HT-29 (cell line): ENCODE measurements at regions not wholly inside any gene's neighbourhood (a gene's known extent, or its start where the extent isn't known, plus 50 kb on each side); places are given as distances from the start of the nearest gene placed in this dataset.

Experiments used
- DNase-seq: peaks from one replicate; pipeline ENCODE4 v3.0.0-alpha.2; 2015; ENCODE audit warnings: low spot score

DNA sequence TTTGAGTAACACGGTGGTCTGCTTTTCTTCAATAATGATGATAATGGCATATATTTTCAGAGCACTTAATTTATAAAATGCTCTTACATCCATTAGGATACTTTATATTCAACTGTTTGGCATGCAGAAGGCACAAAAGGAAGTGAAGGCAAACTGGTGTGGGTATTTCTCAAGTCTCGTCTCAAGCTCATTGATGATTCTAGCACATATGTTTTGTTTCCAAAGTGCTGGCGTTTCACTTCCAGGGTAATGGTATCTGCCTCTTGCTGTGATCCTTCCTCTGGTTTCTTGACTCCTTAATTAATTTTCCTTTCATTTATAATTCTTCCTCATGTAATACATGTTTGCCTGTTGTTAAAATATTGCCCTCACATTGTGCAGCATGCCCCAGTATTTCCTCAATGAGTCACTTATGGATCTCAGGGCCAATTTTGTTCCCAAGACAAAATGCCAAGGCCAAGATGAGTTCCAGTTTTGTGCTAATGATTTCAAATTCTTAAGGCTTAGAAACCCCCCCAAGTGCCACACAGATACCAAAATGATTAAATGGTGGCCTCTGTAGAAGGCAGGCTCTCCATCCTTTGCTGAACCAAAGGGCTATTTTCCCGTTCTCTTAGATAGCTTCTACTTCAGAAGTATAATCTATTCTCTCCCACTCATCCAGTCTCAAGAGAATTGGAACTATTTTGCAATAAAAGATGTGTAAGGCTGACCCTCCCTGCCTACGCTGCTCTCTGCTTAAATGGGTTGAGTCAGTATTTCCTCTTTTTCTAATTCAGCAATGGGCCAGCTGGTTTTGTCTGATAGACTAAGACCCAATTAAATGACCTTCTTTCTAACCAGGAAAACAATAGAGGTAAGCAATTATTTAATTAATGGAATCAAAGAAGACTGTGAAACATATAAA is 171.2 kb downstream of the ZNF365 start:
- DNase-seq = no peak

DNA sequence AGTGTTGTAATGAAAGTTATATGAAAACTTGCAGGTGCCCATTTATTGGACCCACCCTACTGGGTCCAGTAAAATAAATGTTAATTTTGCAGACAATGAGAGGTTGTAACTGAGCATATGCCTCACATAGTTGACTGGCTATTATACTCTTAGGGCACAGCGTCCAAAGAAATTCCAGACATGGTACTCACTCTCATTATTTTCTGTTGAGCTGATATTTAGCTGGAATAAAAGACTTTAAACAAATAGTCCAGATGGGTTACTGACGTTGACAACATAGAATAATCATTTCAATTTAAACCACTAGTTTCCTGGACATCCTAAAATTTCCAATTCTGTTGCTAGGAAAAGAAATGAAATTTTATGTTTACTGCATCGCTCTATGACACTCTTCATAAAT is 174.5 kb downstream of the ZNF365 start:
- no peak for DNase-seq

DNA sequence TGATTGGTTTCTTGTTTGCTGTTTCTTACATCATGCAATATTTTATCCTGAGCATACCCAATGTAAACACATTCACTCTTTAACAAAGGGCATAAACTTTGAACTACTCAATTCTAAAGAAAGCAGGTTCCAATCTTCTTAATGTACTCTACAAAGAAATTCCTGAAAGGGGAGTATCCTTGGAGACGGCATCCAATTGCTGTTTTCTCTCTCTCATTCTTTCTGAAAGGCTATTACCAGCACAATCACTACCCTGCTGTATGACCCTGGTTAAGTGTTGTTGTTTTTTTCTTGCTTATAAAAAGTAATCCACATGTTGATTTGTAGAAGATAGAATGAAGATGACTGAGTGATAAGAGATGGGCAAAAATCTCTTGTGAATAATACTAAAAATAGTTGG is 176.0 kb downstream of the ZNF365 start:
- DNase-seq = no peak

DNA sequence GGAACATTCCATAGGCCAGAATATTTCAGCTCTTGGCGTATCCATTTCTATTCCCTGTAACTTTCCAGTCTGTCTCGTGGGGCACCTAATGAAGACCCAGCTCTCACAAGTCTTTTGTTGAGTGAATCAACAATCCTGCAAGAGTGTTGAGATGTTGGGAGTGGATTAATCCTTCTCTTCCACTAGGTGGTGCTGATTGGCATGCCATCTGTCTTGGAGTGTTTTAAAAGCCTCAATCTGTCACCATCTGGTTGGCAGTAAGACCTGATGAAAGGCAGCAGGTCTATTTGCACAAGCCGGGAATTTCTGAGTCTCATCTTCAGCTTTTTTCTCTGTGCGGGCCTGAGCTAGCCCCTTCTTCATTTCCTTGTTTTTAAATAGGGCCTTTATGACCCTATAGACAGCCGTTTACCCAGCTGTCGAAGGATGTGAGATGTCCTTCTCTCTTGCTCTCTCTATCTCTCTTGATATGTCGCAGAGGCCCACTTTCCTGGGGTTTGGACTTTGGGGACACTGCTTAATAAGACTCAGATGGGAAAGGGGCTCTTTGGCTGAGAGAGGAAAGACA is 180.5 kb downstream of the ZNF365 start:
- DNase-seq = peak; percentile 38

DNA sequence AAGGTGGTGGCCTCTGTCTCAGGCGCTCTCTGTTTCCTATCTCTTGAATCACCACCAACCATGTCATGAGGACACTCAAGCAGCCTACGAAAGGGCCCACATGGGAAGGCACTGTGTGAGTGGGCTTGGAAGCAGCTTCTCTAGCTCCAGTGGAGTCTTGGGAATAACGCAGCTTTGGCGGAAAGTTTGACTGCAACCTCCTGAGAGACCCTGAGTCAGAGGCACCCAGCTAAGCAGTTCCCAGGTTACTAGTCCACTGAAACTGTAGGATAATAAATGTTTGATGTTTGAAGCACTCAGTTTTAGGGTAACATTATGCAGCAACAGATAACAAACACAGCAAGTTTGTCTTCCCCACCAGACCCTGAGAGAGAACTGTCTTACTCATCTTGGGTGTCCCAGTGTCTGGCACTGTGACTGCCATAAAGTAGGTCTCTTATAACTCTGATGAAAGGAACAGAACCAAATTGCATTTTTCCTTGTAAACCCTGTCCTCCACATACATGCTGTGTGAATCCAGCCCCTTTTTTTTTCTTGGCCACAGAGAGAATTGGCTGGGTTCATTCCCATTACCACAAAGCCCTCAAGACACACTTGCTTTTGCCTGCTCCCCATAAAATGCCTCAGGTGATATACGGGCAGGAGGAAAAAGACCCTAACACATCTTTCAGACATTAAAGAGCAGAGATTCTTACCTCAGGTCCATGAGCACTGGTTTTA is 185.5 kb downstream of the ZNF365 start:
- DNase-seq = no peak

DNA sequence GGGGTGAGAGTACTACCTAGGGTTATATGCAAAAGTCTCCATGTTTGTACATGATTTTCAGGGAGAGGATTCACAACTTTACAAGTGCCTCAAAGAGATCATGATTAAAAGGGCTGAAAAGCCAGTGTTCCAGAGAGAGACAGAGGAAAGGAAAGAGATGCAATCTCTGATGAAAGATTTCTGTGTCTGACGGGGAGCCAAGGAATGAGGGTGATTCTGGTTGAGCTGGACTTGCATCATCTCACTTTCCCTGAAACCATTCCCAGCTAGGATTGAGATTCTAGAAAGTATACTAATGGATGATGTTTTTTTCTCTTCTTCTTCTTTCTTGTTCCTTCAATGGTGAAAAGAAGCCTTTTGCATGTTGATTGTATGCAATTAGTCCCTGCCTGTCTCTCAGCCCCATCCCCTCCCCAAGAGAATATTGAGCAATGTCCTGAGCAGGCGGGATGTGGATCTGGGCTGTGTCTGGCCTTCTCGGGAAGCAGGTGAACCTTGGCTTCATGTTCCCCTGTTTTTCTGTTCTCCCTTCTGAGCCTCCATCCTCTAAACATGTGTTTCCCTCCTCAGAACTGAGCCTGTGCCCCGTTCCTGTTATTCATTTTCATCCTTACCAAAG is 186.1 kb downstream of the ZNF365 start:
- DNase-seq = no peak

DNA sequence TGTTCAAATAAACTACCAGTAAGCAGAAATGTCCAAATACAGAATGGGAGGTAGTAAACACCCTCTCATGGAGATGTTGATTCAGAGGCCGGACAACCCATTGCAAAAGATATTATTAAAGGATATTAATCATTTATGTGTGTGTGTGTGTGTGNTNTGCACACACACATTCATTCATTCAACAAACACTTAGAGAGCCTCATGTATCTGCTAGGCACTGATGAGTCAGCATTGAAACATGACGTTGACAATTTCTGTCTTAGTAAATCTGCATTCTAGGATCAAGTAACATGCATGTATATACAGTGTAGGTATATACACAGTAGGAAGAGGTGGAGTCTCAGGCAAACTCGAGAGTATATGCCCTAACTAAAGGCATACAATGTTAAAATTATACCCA is 187.0 kb downstream of the ZNF365 start:
- no peak for DNase-seq

DNA sequence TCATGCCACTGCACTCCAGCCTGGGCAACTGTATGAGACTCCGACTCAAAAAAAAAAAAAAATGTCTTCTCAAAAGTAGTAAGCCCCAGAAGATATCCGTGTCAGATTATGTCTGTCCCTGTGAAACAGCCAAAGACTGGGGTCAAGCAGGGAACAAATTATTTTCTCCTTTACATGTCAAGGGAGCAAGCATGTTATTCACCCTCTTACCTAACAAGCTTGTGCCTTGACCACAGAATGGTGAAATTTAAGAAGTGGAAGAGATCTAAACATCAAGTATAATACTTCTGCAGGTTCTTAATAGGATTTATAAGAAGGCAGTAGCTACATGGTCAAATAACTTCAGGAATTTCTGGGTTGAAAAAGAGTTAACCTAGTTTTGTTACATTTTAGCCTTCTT is 187.9 kb downstream of the ZNF365 start:
- DNase-seq = no peak

DNA sequence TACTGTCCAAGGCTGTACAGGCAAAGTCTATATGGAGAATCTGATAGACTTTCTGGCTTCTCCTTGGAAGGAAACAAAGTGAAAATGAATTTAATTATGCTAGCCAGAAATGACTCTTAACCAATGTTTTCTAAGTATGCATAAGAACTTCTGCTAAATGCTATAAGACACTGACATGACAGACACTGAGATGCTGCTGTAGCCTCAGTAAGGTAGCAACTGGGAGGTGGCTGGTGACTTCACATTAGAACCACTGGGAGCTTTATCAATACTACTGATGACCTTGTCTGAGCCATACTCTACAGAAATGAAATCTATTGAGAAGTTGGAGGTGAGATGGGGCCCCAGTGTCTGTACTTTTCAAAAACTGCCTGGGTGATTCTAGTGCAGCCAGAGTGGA is 188.6 kb downstream of the ZNF365 start:
- DNase-seq = no peak

DNA sequence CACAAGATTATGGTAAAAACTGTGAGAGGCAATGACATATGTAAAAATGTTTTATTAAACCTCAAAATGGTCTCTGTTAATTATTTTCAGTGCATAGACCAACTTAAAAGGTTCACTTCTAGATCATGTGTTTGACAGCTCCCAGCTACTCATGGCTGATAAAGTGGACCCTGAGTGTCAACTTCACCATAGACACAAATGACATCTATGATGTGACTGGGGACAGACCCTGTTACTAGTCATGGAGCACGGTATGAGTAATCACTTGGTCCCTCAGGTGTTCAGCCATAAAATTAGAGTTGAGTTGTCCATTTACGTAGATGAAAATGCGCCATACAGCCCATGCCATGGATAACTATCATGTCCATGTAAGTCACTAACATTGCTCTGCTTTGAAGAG is 199.8 kb downstream of the ZNF365 start:
- no peak for DNase-seq

DNA sequence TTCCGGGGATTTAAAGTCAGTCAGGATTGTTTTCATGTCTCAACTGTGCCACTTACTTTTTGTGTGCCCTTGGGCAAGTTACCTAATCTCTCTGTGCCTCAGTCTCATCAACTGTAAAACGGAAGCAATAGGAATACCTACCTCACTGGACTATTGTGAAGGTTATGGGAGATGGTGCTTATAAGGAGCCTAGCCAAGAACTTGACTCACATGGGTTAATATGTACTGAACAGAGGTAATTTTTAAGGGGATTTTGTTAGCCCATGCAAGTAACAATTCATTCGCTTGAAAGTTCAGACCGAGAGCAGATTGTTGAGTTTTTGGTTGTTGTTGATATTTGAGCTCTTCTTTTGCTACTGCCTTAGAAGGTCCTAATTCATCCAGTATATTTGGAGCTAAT is 202.9 kb downstream of the ZNF365 start:
- DNase-seq = no peak

DNA sequence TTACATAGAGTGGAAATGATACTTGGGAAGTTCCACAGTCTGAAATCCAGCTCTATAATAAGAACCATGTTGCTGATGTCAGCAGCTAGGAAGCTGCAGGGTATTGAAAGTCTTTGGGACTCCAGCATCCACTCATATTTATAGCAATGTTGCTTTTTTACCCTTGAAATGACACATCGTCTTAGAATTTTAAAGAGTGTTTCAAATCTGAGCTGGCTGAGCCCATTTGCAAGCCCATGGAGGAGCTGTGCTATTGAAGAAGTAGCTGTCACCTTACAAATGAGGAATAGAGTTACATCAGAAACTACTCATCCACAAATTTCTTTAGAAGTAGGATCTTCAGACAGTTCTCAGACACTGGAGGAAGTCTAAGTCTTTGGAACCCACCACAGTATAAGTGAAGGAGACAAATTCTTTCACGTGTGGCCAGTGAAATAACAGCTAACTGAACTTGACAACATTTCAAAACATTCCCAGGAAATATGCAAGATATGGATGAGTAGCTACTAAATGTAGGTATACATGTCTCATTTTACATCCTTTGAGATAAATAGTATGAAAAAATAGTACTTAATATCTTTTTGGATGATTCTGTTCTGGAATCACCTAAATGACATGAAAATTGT is 203.6 kb downstream of the ZNF365 start:
- no peak for DNase-seq

DNA sequence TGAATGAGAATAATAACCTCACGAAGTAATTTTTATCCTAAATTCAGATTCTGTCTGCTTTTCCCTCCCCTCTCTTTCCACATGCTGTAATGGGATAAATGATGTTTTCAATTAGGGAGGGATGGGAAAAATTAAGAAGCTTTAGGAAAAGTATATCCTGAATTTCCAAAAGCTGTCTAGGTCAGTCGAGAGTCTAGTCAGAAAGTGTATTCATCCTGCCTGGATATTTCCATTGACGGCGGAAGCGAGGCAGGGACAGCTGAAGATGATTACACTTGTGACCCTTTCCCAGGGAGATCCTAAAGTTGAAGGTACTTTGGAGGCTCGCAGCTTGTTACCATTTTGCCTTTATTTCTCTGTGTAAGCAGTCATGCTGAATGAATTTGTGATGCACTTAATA is 204.1 kb downstream of the ZNF365 start:
- DNase-seq = no peak

DNA sequence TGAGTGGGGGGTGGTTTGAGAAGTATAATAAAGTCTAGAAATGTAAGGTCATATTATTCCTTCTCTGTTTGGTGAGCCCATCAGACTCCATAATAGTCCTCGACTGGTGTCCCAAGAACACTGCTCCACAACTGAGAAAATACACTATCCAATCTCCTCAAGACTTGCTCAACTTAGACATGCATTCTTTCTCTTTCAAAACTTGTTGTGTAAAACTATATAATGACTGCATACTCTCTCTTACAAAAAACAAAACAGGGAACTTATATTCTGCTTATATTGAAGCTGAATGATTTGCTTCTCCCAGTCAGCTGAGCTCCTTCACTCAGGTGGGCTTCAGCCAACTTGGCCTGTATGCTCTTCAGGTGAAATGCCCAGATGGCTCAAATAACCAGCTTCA is 204.7 kb downstream of the ZNF365 start:
- no peak for DNase-seq

DNA sequence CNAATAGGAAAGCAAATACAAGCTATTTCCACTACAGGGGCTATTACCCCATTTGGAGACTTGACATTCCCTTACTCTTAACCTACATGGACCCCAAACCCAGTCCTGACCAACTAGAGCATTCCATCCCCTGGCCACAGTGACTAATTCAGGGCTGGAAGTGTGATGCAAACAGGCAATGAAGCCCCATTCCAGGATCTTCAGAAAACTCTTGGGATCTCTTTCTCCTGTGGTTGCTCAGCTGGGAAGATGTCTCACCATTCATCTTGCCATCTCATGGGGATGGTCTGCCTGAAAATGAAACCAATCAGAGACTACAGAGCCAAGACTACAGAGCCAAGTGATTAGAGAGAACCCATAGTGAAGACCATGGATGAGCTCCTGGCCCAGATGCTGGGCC is 206.2 kb downstream of the ZNF365 start:
- no peak for DNase-seq

DNA sequence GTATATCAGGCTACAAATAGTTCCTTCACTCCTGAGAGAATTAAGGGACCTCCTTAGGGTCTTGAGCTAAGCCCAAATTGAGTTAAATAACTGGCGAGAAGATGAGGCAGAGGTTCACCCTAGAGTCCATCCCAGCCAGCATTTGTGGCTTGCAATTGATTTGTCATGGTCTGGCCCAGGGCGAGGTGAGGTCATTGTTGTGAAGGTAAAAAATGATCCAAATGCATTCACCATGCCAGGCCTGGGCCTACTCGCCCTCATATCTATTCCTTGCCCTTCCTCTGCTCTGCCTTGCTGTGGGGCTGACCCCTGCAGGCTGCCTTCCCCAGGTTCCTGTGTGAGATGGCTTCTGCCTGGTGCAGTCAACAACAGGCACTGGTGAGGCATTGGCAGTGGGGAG is 207.2 kb downstream of the ZNF365 start:
- no peak for DNase-seq

DNA sequence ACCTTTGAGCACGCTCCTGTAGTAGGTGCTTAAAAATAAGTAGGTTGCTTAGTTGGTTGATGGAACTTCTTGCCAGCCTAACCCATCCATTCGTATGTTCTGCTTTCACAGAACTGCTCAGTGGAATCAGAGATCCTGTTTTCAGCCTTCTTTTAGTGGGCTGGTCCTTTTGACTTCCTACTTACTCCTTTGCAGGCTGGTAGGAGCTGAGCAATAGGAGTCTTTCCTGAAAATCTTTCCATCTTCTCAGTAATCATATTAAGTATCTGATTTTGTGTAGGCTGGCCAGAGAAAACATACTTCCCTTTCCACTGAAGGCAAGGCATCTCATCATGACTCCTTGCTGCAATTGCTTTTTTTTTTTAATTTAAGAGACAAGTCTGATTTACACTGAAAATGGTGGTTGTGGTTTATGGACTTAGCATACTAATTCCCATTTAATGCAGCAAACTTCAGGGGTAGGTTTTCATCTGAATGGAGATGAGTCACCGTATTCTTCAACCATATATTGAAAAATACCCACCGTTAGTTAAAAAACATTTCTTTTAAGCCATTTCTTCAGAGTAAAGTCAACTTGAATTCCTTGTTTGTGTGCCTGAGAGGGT is 208.0 kb downstream of the ZNF365 start:
- no peak for DNase-seq

DNA sequence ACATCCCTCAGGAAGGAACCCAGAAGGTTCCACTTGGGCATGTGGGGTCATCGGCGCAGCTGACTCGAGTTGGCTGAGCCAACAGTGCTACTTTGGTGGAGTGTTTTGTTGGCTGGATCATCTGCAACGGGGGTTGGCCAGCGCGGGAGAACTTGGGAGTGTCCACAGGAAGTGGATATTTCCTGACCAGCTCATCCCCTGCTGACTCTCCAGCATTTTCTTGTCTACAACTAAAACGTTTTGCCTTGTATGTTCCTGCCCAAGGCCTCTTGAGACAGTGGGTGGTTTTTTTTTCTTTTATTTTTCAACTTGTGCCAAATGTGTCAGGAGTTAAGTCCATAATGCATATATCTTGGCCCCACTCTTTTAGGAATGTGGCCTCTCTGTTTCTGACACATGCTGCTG is 208.6 kb downstream of the ZNF365 start:
- DNase-seq = no peak

DNA sequence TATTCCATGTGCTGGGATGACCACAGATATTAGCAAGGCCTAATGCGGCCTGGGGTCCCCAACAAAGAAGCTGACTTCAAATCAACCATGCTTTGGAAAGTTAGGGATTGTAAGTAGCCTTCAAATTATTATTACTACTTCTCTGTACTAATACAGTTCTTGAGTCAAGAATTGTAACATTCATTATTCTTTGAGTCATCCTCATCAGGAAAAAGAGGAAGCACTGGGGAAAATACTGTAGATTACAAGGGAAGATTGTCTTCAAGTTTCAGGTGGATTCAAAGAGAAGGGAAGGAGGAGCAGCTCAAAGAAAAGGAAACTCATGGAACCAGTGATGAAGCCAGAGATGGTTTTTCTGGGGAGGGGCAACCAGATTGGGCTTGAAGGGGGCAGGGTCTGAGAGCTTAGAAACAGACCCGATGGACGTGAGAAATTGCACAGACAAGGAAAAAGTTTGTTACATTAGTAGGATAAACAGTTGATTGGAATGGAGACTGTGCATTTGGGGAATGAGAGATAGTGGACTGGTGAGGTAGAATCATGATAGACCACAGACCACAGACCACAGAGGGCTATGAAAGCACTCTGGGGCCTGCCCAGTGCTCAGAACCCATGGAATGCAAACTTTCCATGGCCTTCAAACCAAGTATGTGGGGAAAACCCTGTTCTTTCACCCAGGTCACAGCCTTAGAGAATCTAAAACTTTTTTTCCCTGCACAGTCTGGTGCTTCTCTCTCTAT is 209.9 kb downstream of the ZNF365 start:
- DNase-seq = no peak

DNA sequence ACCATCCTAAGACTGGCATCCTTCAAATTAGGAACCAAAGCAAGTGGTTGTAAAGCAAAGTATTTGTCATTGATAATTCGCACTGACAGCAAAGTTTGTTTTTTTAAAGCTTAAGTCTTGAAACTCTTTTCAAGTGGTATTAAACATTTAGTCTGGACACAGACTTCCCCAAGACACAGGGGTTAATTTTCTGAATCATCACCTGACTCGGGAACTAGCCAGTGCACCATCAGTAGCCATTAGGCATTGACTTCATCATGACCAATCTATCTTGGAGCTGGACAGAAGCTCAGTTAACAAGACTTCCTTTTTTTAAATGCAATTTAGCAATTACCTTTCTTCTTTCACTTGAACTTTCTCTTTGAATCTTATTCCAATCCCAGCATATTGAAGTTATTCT is 210.6 kb downstream of the ZNF365 start:
- no peak for DNase-seq
